ENCODE measurements at regions not wholly inside any gene's neighbourhood (a gene's known extent, or its start where the extent isn't known, plus 50 kb on each side); places are given as distances from the start of the nearest gene placed in this dataset.

DNA sequence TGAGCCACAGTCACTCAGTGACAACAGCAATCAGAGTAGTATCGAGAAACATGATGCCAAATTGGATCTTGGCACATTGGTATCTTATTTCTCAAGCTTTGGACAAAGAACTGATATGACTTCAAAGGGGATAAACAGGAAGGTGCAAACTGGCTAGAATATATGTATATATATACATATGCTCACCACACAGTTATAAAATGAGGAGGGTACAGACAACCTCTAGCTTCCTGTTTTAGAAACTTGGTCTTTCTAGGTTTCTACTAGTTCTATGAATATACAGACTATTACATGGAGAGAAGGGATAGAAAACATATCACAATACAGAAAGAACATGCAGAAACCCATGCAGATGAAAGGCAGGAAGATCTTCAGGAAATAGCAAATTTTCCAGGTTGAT, 292.1 kb upstream of the SNX7 start:
- TF ChIP-seq, protein P1, sequence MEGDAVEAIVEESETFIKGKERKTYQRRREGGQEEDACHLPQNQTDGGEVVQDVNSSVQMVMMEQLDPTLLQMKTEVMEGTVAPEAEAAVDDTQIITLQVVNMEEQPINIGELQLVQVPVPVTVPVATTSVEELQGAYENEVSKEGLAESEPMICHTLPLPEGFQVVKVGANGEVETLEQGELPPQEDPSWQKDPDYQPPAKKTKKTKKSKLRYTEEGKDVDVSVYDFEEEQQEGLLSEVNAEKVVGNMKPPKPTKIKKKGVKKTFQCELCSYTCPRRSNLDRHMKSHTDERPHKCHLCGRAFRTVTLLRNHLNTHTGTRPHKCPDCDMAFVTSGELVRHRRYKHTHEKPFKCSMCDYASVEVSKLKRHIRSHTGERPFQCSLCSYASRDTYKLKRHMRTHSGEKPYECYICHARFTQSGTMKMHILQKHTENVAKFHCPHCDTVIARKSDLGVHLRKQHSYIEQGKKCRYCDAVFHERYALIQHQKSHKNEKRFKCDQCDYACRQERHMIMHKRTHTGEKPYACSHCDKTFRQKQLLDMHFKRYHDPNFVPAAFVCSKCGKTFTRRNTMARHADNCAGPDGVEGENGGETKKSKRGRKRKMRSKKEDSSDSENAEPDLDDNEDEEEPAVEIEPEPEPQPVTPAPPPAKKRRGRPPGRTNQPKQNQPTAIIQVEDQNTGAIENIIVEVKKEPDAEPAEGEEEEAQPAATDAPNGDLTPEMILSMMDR (IDR thresholded peaks at IDR 0.05): no peak
- TF ChIP-seq POLR2A (IDR thresholded peaks at IDR 0.05): no peak
